HepG2 (cell line): ENCODE measurements at regions not wholly inside any gene's neighbourhood (a gene's known extent, or its start where the extent isn't known, plus 50 kb on each side); places are given as distances from the start of the nearest gene placed in this dataset.

ENCODE experiments used
- ATAC-seq: fragments of 200-7000 bp; cut with Tn5 transposase; 3 replicates; pipeline ENCODE4 v1.9.1; 2020; ENCODE audit warnings: mild to moderate bottlenecking, moderate library complexity
- BruUV-seq: library from RNA; stranded (reverse); fragments of 400-500 nt; replicated peaks from 2 replicates; lab custom pipeline; 2021; lab: Mats Ljungman, UMichigan
- CTCF ChIA-PET: fragments of 300-600 bp; formaldehyde crosslinking; extraction: SDS; loops from one replicate; lab custom pipeline; 2021; ENCODE audit warnings: low total read pairs, inconsistent platforms, low intra/inter-chr PET ratio; lab: Yijun Ruan, JAX
- POLR2A ChIA-PET: fragments of 350-600 bp; sonication (Branson Sonifier 250); formaldehyde crosslinking; loops from one replicate; lab custom pipeline; 2020; ENCODE audit warnings: antibody characterized with exemption, inconsistent platforms; lab: Yijun Ruan, JAX
- DNase-seq: peaks from one replicate; pipeline ENCODE4 v3.0.0-alpha.2; 2015; ENCODE audit warnings: low spot score
- FAIRE-seq: peaks from 3 replicates; lab custom pipeline; 2011; peaks lifted over from hg19 to GRCh38; lab: Jason Lieb, UNC
- H2AFZ ChIP-seq: one replicate; pipeline ENCODE4 v1.6.1; 2011; ENCODE audit warnings: low read length, inconsistent platforms
- H3K27ac ChIP-seq: fragments of 300-600 bp; 3 replicates; pipeline ENCODE4 v1.8.0; 2011; ENCODE audit warnings: mixed run types, mild to moderate bottlenecking, mixed read lengths, low read length, inconsistent platforms; ENCODE audit not compliant: insufficient read depth; ENCODE audit errors: extremely low read length
- H3K27me3 ChIP-seq, 2 experiments: fragments of 200-600 bp in 1 of 2; 2 replicates in 1 of 2; 3 replicates in 1 of 2; pipeline versions ENCODE4 v1.6.0 to v1.8.0; 2011; ENCODE audit warnings: low read length in 2 of 2, mild to moderate bottlenecking in 2 of 2, moderate library complexity in 2 of 2, inconsistent platforms in 1 of 2; ENCODE audit not compliant: insufficient read depth in 2 of 2, control insufficient read depth in 1 of 2
- H3K36me3 ChIP-seq, 2 experiments: fragments of 200-600 bp in 1 of 2; replicated peaks in 1 of 2; 2 replicates in 1 of 2; 3 replicates in 1 of 2; pipeline versions ENCODE4 v1.5.1 to v1.8.0; 2011; ENCODE audit warnings: low read length in 2 of 2, inconsistent platforms in 1 of 2; ENCODE audit not compliant: insufficient read depth in 2 of 2, control insufficient read depth in 1 of 2
- H3K4me1 ChIP-seq: 2 replicates; pipeline ENCODE4 v1.5.1; 2012; ENCODE audit warnings: low read length, inconsistent platforms; ENCODE audit not compliant: insufficient read depth
- H3K4me2 ChIP-seq: 2 replicates; pipeline ENCODE4 v1.6.0; 2011; ENCODE audit warnings: low read depth, low read length, inconsistent platforms
- H3K4me3 ChIP-seq, 3 experiments: fragments of 200-600 bp in 1 of 3; sonication (generic), shearing (Covaris generic) in 1 of 3; replicated peaks in 1 of 3; 2 replicates each; pipeline ENCODE4 v1.5.1; 2011 to 2016; ENCODE audit warnings: low read length in 3 of 3, inconsistent platforms in 2 of 3, low read depth in 2 of 3, mild to moderate bottlenecking in 2 of 3, control low read depth in 1 of 3, mixed read lengths in 1 of 3; ENCODE audit not compliant: insufficient read depth in 1 of 3
- H3K79me2 ChIP-seq: one replicate; pipeline ENCODE4 v1.6.1; 2011; ENCODE audit warnings: low read length, inconsistent platforms; ENCODE audit not compliant: insufficient read depth
- H3K9ac ChIP-seq: 2 replicates; pipeline ENCODE4 v1.6.0; 2011; ENCODE audit warnings: mild to moderate bottlenecking, low read depth, low read length, inconsistent platforms; ENCODE audit not compliant: insufficient read depth
- H3K9me3 ChIP-seq: 2 replicates; pipeline ENCODE4 v1.5.1; 2012; ENCODE audit warnings: mild to moderate bottlenecking, low read length
- H4K20me1 ChIP-seq: 2 replicates; pipeline ENCODE4 v1.6.0; 2011; ENCODE audit warnings: inconsistent platforms, mild to moderate bottlenecking, low read length, moderate library complexity; ENCODE audit not compliant: insufficient read depth
- CSRNP1 ChIP-seq: sonication (generic); formaldehyde crosslinking; IDR thresholded peaks from 2 replicates; pipeline ENCODE4 v1.8.1; 2023; ENCODE audit warnings: mild to moderate bottlenecking, missing genetic modification reagents
- ELF1 ChIP-seq: sonication (generic); formaldehyde crosslinking; IDR thresholded peaks from 2 replicates; pipeline ENCODE4 v1.4.0; 2020; ENCODE audit warnings: missing genetic modification reagents
- GTF2F1 ChIP-seq: fragments of 150-350 bp; IDR thresholded peaks from 2 replicates; pipeline ENCODE4 v1.6.1; 2014; ENCODE audit warnings: low read length
- SUZ12 ChIP-seq: fragments of 150-350 bp; IDR thresholded peaks from 2 replicates; pipeline ENCODE4 v1.6.1; 2014; ENCODE audit warnings: low read depth, low read length
- ZNF282 ChIP-seq: fragments of 450-650 bp; IDR thresholded peaks from 2 replicates; pipeline ENCODE4 v1.6.1; 2018; ENCODE audit not compliant: partially characterized antibody
- ZNF468 ChIP-seq: sonication (generic); formaldehyde crosslinking; IDR thresholded peaks from 2 replicates; pipeline ENCODE4 v1.8.0; 2022; ENCODE audit warnings: mild to moderate bottlenecking, moderate library complexity, missing genetic modification reagents
- ZNF7 ChIP-seq: IDR thresholded peaks from 2 replicates; pipeline ENCODE4 v1.6.1; 2016; ENCODE audit warnings: missing biosample characterization, missing genetic modification reagents
- ZNF850 ChIP-seq: sonication (generic); formaldehyde crosslinking; conservative IDR thresholded peaks from 2 replicates; pipeline ENCODE4 v1.9.0; 2021; ENCODE audit warnings: mild to moderate bottlenecking, missing genetic modification reagents
- WGBS: methylation state at CpG from one replicate; pipeline ENCODE4 v1.1.6; 2017; ENCODE audit warnings: low lambda C conversion rate; 5-methylcytosine and 5-hydroxymethylcytosine counted together
- in situ Hi-C: cut with HindIII; loops from 2 replicates; pipeline ENCODE4 v1.10.0; 2017; ENCODE audit warnings: low pct_unique_long_range_greater_than_20kb; ENCODE audit not compliant: extremely low pct_ligation_motif_present
- intact Hi-C: fragments of 100-400 bp; cut with micrococcal nuclease; formaldehyde crosslinking; loops from one replicate; pipeline ENCODE4 v1.10.0; 2022; ENCODE audit not compliant: unreplicated experiment
- TF ChIP-seq, protein P1 (sequence below): sonication (generic); formaldehyde crosslinking; IDR thresholded peaks from one replicate; pipeline ENCODE4 v1.5.1; 2020; ENCODE audit warnings: mild to moderate bottlenecking, missing genetic modification reagents; ENCODE audit errors: not compliant biosample characterization

GRCh38 chr4:81997313-81997712, 376.5 kb downstream of the HNRNPD start:
- Histone ChIP-seq H3K79me2 (no peaks in the 10 kb centered on the region), H4K20me1 (no peaks in the 10 kb centered on the region), H3K4me3 (no peak overlapping the region), H3K9ac (no peak overlapping the region), H3K4me2 (no peak overlapping the region), H2AFZ (no peak overlapping the region), H3K4me1 (no peaks in the 10 kb centered on the region), H3K36me3 (no peaks in the 10 kb centered on the region), H3K27me3 (no peaks in the 10 kb centered on the region), H3K27ac (no peak overlapping the region), H3K9me3 (peaks cover 5% of the 10 kb centered on the region; the same call in 1 of the 2 replicates)
- ChIA-PET CTCF (no interaction called here), POLR2A (no interaction called here)
- DNase-seq (no peak), ATAC-seq (no peak), FAIRE-seq (no peak)
- intact Hi-C loops, result no loop called here
- WGBS, result 0% methylated on average over 2 of the region's 2 CpGs
- in situ Hi-C loops, result no loop called here
- BruUV-seq, result no TSS peak
- TF ChIP-seq, protein P1, sequence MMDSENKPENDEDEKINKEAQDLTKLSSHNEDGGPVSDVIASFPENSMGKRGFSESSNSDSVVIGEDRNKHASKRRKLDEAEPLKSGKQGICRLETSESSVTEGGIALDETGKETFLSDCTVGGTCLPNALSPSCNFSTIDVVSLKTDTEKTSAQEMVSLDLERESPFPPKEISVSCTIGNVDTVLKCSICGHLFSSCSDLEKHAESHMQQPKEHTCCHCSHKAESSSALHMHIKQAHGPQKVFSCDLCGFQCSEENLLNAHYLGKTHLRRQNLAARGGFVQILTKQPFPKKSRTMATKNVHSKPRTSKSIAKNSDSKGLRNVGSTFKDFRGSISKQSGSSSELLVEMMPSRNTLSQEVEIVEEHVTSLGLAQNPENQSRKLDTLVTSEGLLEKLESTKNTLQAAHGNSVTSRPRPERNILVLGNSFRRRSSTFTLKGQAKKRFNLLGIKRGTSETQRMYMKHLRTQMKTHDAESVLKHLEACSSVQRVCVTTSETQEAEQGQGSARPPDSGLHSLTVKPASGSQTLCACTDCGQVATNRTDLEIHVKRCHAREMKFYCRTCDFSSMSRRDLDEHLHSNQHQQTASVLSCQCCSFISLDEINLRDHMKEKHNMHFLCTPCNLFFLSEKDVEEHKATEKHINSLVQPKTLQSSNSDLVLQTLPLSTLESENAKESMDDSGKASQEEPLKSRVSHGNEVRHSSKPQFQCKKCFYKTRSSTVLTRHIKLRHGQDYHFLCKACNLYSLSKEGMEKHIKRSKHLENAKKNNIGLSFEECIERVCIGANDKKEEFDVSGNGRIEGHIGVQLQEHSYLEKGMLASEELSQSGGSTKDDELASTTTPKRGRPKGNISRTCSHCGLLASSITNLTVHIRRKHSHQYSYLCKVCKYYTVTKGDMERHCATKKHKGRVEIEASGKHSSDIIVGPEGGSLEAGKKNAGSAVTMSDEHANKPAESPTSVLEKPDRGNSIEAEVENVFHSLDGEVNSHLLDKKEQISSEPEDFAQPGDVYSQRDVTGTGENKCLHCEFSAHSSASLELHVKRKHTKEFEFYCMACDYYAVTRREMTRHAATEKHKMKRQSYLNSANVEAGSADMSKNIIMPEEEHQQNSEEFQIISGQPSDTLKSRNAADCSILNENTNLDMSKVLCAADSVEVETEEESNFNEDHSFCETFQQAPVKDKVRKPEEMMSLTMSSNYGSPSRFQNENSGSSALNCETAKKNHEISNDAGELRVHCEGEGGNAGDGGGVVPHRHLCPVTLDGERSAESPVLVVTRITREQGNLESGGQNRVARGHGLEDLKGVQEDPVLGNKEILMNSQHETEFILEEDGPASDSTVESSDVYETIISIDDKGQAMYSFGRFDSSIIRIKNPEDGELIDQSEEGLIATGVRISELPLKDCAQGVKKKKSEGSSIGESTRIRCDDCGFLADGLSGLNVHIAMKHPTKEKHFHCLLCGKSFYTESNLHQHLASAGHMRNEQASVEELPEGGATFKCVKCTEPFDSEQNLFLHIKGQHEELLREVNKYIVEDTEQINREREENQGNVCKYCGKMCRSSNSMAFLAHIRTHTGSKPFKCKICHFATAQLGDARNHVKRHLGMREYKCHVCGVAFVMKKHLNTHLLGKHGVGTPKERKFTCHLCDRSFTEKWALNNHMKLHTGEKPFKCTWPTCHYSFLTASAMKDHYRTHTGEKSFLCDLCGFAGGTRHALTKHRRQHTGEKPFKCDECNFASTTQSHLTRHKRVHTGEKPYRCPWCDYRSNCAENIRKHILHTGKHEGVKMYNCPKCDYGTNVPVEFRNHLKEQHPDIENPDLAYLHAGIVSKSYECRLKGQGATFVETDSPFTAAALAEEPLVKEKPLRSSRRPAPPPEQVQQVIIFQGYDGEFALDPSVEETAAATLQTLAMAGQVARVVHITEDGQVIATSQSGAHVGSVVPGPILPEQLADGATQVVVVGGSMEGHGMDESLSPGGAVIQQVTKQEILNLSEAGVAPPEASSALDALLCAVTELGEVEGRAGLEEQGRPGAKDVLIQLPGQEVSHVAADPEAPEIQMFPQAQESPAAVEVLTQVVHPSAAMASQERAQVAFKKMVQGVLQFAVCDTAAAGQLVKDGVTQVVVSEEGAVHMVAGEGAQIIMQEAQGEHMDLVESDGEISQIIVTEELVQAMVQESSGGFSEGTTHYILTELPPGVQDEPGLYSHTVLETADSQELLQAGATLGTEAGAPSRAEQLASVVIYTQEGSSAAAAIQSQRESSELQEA, result no peak
- TF ChIP-seq ZNF850 (CRISPR knock-in tag), result no peak
- TF ChIP-seq GTF2F1, result no peak
- no peak for TF ChIP-seq ELF1
- TF ChIP-seq SUZ12, result no peak
- no peak for TF ChIP-seq ZNF282
- TF ChIP-seq CSRNP1, result no peak
- TF ChIP-seq ZNF7, result no peak
- no peak for TF ChIP-seq ZNF468 (CRISPR knock-in tag)
